ENCODE measurements at regions not wholly inside any gene's neighbourhood (a gene's known extent, or its start where the extent isn't known, plus 50 kb on each side); places are given as distances from the start of the nearest gene placed in this dataset.
A peak's percentile ranks its signal among the peaks of the same experiment; 100 is the strongest.

GRCh38 chr5:101687349-101687985 lies 608.6 kb downstream of the SLCO4C1 start:
- H3K27me3 ChIP-seq = no peaks in the 10 kb centered on the region
- H3K27ac ChIP-seq = no peak overlapping the region
- no peaks in the 10 kb centered on the region for H3K4me1 ChIP-seq
- TF ChIP-seq, protein P1, sequence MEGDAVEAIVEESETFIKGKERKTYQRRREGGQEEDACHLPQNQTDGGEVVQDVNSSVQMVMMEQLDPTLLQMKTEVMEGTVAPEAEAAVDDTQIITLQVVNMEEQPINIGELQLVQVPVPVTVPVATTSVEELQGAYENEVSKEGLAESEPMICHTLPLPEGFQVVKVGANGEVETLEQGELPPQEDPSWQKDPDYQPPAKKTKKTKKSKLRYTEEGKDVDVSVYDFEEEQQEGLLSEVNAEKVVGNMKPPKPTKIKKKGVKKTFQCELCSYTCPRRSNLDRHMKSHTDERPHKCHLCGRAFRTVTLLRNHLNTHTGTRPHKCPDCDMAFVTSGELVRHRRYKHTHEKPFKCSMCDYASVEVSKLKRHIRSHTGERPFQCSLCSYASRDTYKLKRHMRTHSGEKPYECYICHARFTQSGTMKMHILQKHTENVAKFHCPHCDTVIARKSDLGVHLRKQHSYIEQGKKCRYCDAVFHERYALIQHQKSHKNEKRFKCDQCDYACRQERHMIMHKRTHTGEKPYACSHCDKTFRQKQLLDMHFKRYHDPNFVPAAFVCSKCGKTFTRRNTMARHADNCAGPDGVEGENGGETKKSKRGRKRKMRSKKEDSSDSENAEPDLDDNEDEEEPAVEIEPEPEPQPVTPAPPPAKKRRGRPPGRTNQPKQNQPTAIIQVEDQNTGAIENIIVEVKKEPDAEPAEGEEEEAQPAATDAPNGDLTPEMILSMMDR (IDR thresholded peaks at IDR 0.05) = no peak
- TF ChIP-seq POLR2A (IDR thresholded peaks at IDR 0.05) (no peak), EP300 (IDR thresholded peaks at IDR 0.05) (no peak), POLR2AphosphoS5 (IDR thresholded peaks at IDR 0.05) (no peak)
- no peak overlapping the region for H3K4me3 ChIP-seq
- H3K9me3 ChIP-seq = no peaks in the 10 kb centered on the region
- no peak for ATAC-seq
- H3K36me3 ChIP-seq = no peaks in the 10 kb centered on the region

- 59 to 77% methylated on average over 3 of the region's 3 CpGs for WGBS, 2 donors (ENCODE audit: low coverage in 1 of 2)
- Histone ChIP-seq H3K4me1 (no peaks in the 10 kb centered on the region), H3K27ac (no peak overlapping the region), H3K9me3 (no peaks in the 10 kb centered on the region), H3K36me3 (no peaks in the 10 kb centered on the region), H3K4me3 (no peak overlapping the region), H3K27me3 (no peaks in the 10 kb centered on the region)
- TF ChIP-seq POLR2AphosphoS5 (IDR thresholded peaks at IDR 0.05) = no peak
- TF ChIP-seq, protein P1 (IDR thresholded peaks at IDR 0.05) = no peak
- no peak for TF ChIP-seq EP300 (IDR thresholded peaks at IDR 0.05)
- TF ChIP-seq POLR2A (IDR thresholded peaks at IDR 0.05) = no peak
- no peak for ATAC-seq
These were observed 609.4 kb downstream of the SLCO4C1 start for GRCh38 chr5:101686536-101687157.

- ATAC-seq = no peak
- no peak for TF ChIP-seq POLR2A (IDR thresholded peaks at IDR 0.05)
- Histone ChIP-seq H3K36me3 (no peaks in the 10 kb centered on the region), H3K9me3 (no peaks in the 10 kb centered on the region), H3K4me3 (no peak overlapping the region), H3K27me3 (no peaks in the 10 kb centered on the region), H3K4me1 (no peaks in the 10 kb centered on the region), H3K27ac (no peak overlapping the region)
- WGBS, 2 donors (ENCODE audit: low coverage in 1 of 2) = 68 to 82% methylated on average over 2 of the region's 2 CpGs
These were observed 616.3 kb downstream of the SLCO4C1 start for GRCh38 chr5:101679816-101680215.

DNA sequence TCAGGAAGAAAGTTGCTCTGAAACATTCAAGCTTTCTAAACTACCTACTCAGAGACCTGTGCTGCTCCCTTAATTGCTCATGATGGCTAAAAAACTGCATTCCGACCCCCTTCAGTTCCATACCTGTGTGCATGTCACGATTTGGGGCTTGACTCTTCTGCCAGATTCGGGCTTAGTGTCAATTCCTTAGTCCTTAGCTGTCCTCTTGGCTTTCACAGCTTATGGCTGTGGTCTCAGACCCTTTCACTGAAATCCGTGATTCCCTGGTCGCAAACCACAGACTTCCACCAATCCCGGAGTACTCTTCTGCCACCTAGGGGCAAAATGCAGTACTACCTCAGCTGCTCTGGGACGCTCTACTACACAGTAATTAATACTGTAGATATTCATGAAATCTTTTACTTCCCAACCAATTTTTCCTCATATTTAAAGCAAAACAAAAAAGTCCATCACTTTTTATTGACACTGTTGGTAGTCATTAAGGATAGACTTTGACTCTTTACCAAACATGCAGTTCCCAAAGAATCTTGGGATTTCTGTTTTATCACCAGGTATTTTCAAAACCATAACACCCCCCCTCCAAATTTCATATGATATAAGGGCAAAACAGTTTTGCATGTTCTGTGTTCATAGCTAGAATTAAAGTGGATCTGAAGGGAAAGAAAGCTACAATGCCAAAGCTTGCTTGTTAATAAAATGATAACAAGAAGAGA lies 617.4 kb downstream of the SLCO4C1 start:
- TF ChIP-seq POLR2A (IDR thresholded peaks at IDR 0.05) (no peak), POLR2AphosphoS5 (IDR thresholded peaks at IDR 0.05) (no peak)
- TF ChIP-seq, protein P1 (IDR thresholded peaks at IDR 0.05) = peak; percentile 46 to 86 (median 76)
- H3K4me1 ChIP-seq = no peaks in the 10 kb centered on the region
- no peak overlapping the region for H3K27ac ChIP-seq
- H3K4me3 ChIP-seq = no peak overlapping the region
- no peaks in the 10 kb centered on the region for H3K9me3 ChIP-seq
- H3K36me3 ChIP-seq = no peaks in the 10 kb centered on the region
- WGBS, 2 donors (ENCODE audit: low coverage in 1 of 2) = 15 to 34% methylated on average over 5 to 7 of the region's 7 CpGs
- ATAC-seq = no peak
- no peaks in the 10 kb centered on the region for H3K27me3 ChIP-seq

- ATAC-seq = no peak
- Histone ChIP-seq H3K4me1 (no peaks in the 10 kb centered on the region), H3K4me3 (no peak overlapping the region), H3K9me3 (no peaks in the 10 kb centered on the region), H3K27ac (no peak overlapping the region), H3K36me3 (no peaks in the 10 kb centered on the region), H3K27me3 (no peaks in the 10 kb centered on the region)
- WGBS, 2 donors (ENCODE audit: low coverage in 1 of 2) = 53 to 71% methylated on average over 4 to 5 of the region's 5 CpGs
- TF ChIP-seq POLR2A (IDR thresholded peaks at IDR 0.05) = no peak
- TF ChIP-seq EP300 (IDR thresholded peaks at IDR 0.05) = no peak
- no peak for TF ChIP-seq POLR2AphosphoS5 (IDR thresholded peaks at IDR 0.05)
- TF ChIP-seq, protein P1 (IDR thresholded peaks at IDR 0.05) = no peak
These were observed 618.1 kb downstream of the SLCO4C1 start for GRCh38 chr5:101677961-101678360.
